A549 (cell line): ENCODE measurements at regions not wholly inside any gene's neighbourhood (a gene's known extent, or its start where the extent isn't known, plus 50 kb on each side); places are given as distances from the start of the nearest gene placed in this dataset.

Experiments
- CHD4 ChIP-seq: fragments of 200-600 bp; sonication (generic); IDR thresholded peaks from 2 replicates; pipeline ENCODE4 v1.6.1; 2016; ENCODE audit warnings: antibody characterized with exemption, mild to moderate bottlenecking, borderline replicate concordance
- CTCF ChIP-seq: fragments of >200 bp; sonication (Bioruptor Twin); formaldehyde crosslinking; IDR thresholded peaks from 3 replicates; pipeline ENCODE4 v1.5.1; 2016
- E2F6 ChIP-seq: IDR thresholded peaks from 2 replicates; pipeline ENCODE4 v1.6.1; 2012; ENCODE audit warnings: low read depth, borderline replicate concordance
- ELK1 ChIP-seq: fragments of 150-350 bp; IDR thresholded peaks from 2 replicates; pipeline ENCODE4 v1.6.1; 2014; ENCODE audit warnings: low read depth, mild to moderate bottlenecking, low read length
- MAX ChIP-seq: IDR thresholded peaks from 2 replicates; pipeline ENCODE4 v1.6.1; 2012
- MAZ ChIP-seq: fragments of 150-350 bp; IDR thresholded peaks from 2 replicates; pipeline ENCODE4 v1.6.1; 2014; ENCODE audit warnings: antibody characterized with exemption, low read depth, low read length, borderline replicate concordance
- PHF8 ChIP-seq: fragments of 200-600 bp; sonication (generic); IDR thresholded peaks from 2 replicates; pipeline ENCODE4 v1.6.1; 2016; ENCODE audit warnings: low read depth, mild to moderate bottlenecking, antibody characterized with exemption, moderate library complexity, borderline replicate concordance
- RNF2 ChIP-seq: fragments of 200-600 bp; sonication (generic); IDR thresholded peaks from 2 replicates; pipeline ENCODE4 v1.6.1; 2016; ENCODE audit warnings: low read depth, mild to moderate bottlenecking, antibody characterized with exemption, moderate library complexity, borderline replicate concordance
- SMC3 ChIP-seq: fragments of >200 bp; sonication (Bioruptor Twin); formaldehyde crosslinking; IDR thresholded peaks from 3 replicates; pipeline ENCODE4 v1.6.1; 2018; ENCODE audit warnings: inconsistent platforms
- TF ChIP-seq, protein P1 (sequence below): IDR thresholded peaks from 2 replicates; pipeline ENCODE4 v1.6.1; 2012

- TF ChIP-seq E2F6, result no peak
- TF ChIP-seq, protein P1, sequence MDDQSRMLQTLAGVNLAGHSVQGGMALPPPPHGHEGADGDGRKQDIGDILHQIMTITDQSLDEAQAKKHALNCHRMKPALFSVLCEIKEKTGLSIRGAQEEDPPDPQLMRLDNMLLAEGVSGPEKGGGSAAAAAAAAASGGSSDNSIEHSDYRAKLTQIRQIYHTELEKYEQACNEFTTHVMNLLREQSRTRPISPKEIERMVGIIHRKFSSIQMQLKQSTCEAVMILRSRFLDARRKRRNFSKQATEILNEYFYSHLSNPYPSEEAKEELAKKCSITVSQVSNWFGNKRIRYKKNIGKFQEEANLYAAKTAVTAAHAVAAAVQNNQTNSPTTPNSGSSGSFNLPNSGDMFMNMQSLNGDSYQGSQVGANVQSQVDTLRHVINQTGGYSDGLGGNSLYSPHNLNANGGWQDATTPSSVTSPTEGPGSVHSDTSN, result no peak
- no peak for TF ChIP-seq RNF2
- TF ChIP-seq CTCF, result no peak
- TF ChIP-seq MAZ, result no peak
- no peak for TF ChIP-seq MAX
- no peak for TF ChIP-seq SMC3
- no peak for TF ChIP-seq CHD4
- TF ChIP-seq PHF8, result no peak
- no peak for TF ChIP-seq ELK1
Measured at GRCh38 chrX:113384628-113385027, 544.0 kb upstream of the AMOT start.
